Left ventricle myocardium inferior (tissue), 1 donor: ENCODE measurements at regions not wholly inside any gene's neighbourhood (a gene's known extent, or its start where the extent isn't known, plus 50 kb on each side); places are given as distances from the start of the nearest gene placed in this dataset.

ENCODE experiments used
- DNase-seq: peaks from one replicate; pipeline ENCODE4 v3.0.0-alpha.2; 2020
- H3K27ac ChIP-seq: fragments of 200-600 bp; replicated peaks from 2 replicates; pipeline ENCODE4 v1.8.0; 2021
- H3K27me3 ChIP-seq: fragments of 200-600 bp; 2 replicates; pipeline ENCODE4 v1.8.0; 2021; ENCODE audit warnings: low read depth
- H3K36me3 ChIP-seq: fragments of 200-600 bp; 2 replicates; pipeline ENCODE4 v1.8.0; 2021
- H3K4me1 ChIP-seq: fragments of 200-600 bp; 2 replicates; pipeline ENCODE4 v1.8.0; 2021
- H3K4me3 ChIP-seq: fragments of 200-600 bp; 2 replicates; pipeline ENCODE4 v1.8.0; 2021; ENCODE audit warnings: mild to moderate bottlenecking, moderate library complexity
- H3K9me3 ChIP-seq: fragments of 200-600 bp; replicated peaks from 2 replicates; pipeline ENCODE4 v1.8.0; 2021
- CTCF ChIP-seq: fragments of 200-600 bp; IDR thresholded peaks from 2 replicates; pipeline ENCODE4 v1.8.0; 2021; ENCODE audit warnings: antibody characterized with exemption, mild to moderate bottlenecking, borderline replicate concordance
- intact Hi-C: fragments of 100-400 bp; cut with micrococcal nuclease; formaldehyde crosslinking; loops from one replicate; pipeline ENCODE4 v1.11.0; 2022
- donor health status: DM: no; HTN: yes; CAD: no; lungs with severe emphysema.

GRCh38 chr1:199151634-199152425, 513.0 kb downstream of the PTPRC start:
- no peaks in the 10 kb centered on the region for H3K9me3 ChIP-seq
- no peak for TF ChIP-seq CTCF
- no peaks in the 10 kb centered on the region for H3K36me3 ChIP-seq

GRCh38 chr1:199152676-199153075, 513.8 kb downstream of the PTPRC start:
- DNase-seq, result no peak
- H3K4me1 ChIP-seq, result no peaks in the 10 kb centered on the region
- no peaks in the 10 kb centered on the region for H3K9me3 ChIP-seq
- H3K27ac ChIP-seq, result no peak overlapping the region
- no peaks in the 10 kb centered on the region for H3K36me3 ChIP-seq
- intact Hi-C loops, result no loop called here
- no peak overlapping the region for H3K4me3 ChIP-seq
- no peak for TF ChIP-seq CTCF
- H3K27me3 ChIP-seq, result no peaks in the 10 kb centered on the region

More at GRCh38 chr1:199151634-199152425, 513.0 kb downstream of the PTPRC start:
- Histone ChIP-seq H3K4me1 (no peaks in the 10 kb centered on the region), H3K27me3 (no peaks in the 10 kb centered on the region), H3K4me3 (no peak overlapping the region), H3K27ac (no peak overlapping the region)
- intact Hi-C loops, result no loop called here
- no peak for DNase-seq

- Histone ChIP-seq H3K27me3 (no peaks in the 10 kb centered on the region), H3K27ac (no peak overlapping the region), H3K9me3 (no peaks in the 10 kb centered on the region), H3K36me3 (no peaks in the 10 kb centered on the region), H3K4me3 (no peak overlapping the region), H3K4me1 (no peaks in the 10 kb centered on the region)
- intact Hi-C loops, result no loop called here
- TF ChIP-seq CTCF, result no peak
- DNase-seq, result no peak
Measured at GRCh38 chr1:199155166-199156019, 516.6 kb downstream of the PTPRC start.

GRCh38 chr1:199157494-199157893, 518.7 kb downstream of the PTPRC start:
- no peaks in the 10 kb centered on the region for H3K27me3 ChIP-seq
- H3K9me3 ChIP-seq, result no peaks in the 10 kb centered on the region
- H3K4me1 ChIP-seq, result no peaks in the 10 kb centered on the region
- intact Hi-C loops, result no loop called here
- H3K27ac ChIP-seq, result no peak overlapping the region
- no peak for DNase-seq
- H3K4me3 ChIP-seq, result no peak overlapping the region
- no peaks in the 10 kb centered on the region for H3K36me3 ChIP-seq
- no peak for TF ChIP-seq CTCF

- no peak for DNase-seq
- intact Hi-C loops, result no loop called here
Measured at GRCh38 chr1:199160521-199161318, 521.9 kb downstream of the PTPRC start.

More at GRCh38 chr1:199160521-199161318, 521.9 kb downstream of the PTPRC start:
- Histone ChIP-seq H3K9me3 (no peaks in the 10 kb centered on the region), H3K27me3 (no peaks in the 10 kb centered on the region), H3K4me3 (no peak overlapping the region), H3K27ac (no peak overlapping the region), H3K4me1 (peaks cover 7% of the 10 kb centered on the region), H3K36me3 (no peaks in the 10 kb centered on the region)
- TF ChIP-seq CTCF, result no peak
